AG04449 (cell line): ENCODE measurements at regions not wholly inside any gene's neighbourhood (a gene's known extent, or its start where the extent isn't known, plus 50 kb on each side); places are given as distances from the start of the nearest gene placed in this dataset.

Source experiments
- CTCF ChIA-PET: fragments of 350-600 bp; formaldehyde crosslinking; extraction: SDS; loops from one replicate; lab custom pipeline; 2021; ENCODE audit warnings: antibody characterized with exemption; lab: Yijun Ruan, JAX
- POLR2A ChIA-PET: fragments of 400-600, 350-600 bp; formaldehyde crosslinking; extraction: SDS; loops from one replicate; lab custom pipeline; 2020; ENCODE audit warnings: antibody characterized with exemption, inconsistent platforms; lab: Yijun Ruan, JAX
- DNase-seq: peaks from one replicate; pipeline ENCODE4 v3.0.0-alpha.2; 2010; ENCODE audit warnings: low read depth, low spot score
- H3K4me3 ChIP-seq: 2 replicates; pipeline ENCODE4 v1.5.1; 2011; ENCODE audit warnings: low read depth, mild to moderate bottlenecking, control low read depth, low read length
- TF ChIP-seq, protein P1 (sequence below): IDR thresholded peaks from one replicate; pipeline ENCODE4 v1.5.1; 2011; ENCODE audit warnings: mild to moderate bottlenecking, moderate library complexity, low read length, control low read depth, inconsistent platforms; ENCODE audit not compliant: insufficient read depth; ENCODE audit errors: missing control alignments

DNA sequence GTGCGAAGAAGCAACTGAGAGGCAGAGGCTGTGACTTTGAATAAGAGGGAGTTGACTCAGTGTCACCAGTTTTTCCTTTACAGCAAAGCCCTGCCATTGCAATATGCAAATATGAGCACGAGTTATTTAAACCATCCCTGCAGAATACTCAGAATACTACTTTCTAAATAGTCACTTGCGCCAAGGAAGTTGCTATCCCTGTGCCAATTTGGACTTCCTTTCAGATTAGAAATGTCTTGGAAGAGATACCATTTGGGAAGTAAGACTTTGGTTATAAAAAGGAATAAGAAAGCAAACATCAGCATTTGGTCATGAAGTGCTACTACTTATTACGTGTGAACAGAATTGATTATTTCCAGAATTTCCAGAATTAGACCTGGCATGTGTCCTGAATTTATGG, 151.8 kb upstream of the MYT1L start:
- TF ChIP-seq, protein P1, sequence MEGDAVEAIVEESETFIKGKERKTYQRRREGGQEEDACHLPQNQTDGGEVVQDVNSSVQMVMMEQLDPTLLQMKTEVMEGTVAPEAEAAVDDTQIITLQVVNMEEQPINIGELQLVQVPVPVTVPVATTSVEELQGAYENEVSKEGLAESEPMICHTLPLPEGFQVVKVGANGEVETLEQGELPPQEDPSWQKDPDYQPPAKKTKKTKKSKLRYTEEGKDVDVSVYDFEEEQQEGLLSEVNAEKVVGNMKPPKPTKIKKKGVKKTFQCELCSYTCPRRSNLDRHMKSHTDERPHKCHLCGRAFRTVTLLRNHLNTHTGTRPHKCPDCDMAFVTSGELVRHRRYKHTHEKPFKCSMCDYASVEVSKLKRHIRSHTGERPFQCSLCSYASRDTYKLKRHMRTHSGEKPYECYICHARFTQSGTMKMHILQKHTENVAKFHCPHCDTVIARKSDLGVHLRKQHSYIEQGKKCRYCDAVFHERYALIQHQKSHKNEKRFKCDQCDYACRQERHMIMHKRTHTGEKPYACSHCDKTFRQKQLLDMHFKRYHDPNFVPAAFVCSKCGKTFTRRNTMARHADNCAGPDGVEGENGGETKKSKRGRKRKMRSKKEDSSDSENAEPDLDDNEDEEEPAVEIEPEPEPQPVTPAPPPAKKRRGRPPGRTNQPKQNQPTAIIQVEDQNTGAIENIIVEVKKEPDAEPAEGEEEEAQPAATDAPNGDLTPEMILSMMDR = no peak
- H3K4me3 ChIP-seq = no peak overlapping the region
- ChIA-PET POLR2A (no interaction called here), CTCF (no interaction called here)
- no peak for DNase-seq

DNA sequence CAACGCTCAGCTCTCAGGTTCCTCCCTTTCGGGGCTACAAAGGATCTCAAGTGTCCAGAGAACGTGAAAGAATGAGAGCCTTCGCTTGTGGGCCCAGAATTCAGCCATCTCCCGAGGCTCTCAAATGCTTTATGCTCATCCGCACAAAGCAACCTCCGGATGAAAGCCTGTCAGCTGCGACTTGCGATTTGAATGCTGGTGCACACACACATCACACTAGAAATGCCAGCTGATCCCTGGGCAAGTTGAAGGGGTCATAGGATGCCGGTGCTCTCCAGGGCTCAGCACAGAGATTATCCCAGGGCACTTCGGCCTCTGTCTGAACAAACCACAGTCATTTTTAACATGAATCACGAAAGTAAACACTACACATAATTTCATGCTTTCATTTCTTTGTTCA, 141.8 kb upstream of the MYT1L start:
- POLR2A ChIA-PET = no interaction called here
- H3K4me3 ChIP-seq = no peak overlapping the region
- TF ChIP-seq, protein P1 = no peak
- CTCF ChIA-PET = no interaction called here
- no peak for DNase-seq

DNA sequence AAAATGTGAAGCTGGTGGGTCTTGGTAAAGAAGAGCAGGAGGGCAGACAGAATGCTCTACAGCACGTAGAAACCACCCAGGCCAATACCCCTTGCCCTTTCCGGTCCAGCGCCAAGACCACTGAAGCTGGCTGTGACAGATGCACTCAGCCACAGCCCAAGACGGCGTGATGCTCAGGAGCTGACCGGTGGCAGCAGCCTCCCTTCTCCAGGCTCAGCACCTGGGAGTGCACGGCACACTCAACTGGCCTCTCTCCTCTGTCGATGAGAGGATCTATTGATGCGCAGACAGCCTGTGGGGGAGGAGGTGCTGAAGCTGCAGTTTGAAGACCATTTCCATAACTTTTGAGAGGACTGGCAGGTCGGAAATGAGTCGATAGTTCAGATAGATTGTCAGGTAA, 141.0 kb upstream of the MYT1L start:
- no peak for DNase-seq
- ChIA-PET POLR2A (no interaction called here), CTCF (no interaction called here)
- H3K4me3 ChIP-seq = no peak overlapping the region
- TF ChIP-seq, protein P1 = no peak

DNA sequence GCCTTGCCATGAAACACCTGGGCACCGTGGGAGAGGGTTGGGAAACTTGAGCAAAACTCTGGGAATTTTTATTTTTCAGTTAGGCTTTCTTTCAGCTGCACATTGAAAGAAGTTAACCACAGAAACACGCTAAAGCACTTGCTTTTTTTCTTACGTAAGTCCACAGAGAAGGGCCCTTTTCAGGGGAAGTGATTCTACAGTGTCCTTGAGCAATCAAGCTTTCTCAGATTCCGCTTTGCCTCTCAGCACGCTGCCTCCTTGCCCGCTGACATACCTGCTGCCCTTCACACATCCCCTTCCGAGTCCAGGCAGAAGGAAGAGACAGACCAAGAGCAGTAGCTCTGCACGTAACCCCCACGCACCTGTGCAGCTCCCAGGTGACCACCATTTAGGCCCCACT, 135.5 kb upstream of the MYT1L start:
- H3K4me3 ChIP-seq = no peak overlapping the region
- CTCF ChIA-PET = no interaction called here
- DNase-seq = no peak
- POLR2A ChIA-PET = no interaction called here
- TF ChIP-seq, protein P1 = no peak

DNA sequence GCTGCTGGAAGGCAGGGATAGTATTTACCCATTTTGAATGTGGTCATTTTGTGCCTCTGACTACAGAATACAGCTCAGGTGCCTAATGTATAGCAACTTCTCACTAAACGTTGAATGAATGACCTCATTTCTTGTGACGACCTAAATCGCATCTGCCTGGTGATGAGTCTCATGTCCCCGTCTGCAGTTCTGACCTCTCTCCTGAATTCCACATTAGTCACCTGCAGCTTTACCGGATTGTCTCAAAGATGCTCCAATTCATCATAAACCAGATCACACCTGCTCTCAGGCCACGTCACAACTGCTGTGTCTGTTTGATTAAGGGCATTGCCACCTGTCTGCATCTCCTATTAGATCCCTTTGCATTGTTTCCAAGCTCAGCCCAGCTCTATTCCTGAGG, 133.6 kb upstream of the MYT1L start:
- ChIA-PET POLR2A (no interaction called here), CTCF (no interaction called here)
- no peak overlapping the region for H3K4me3 ChIP-seq
- TF ChIP-seq, protein P1 = no peak
- no peak for DNase-seq

DNA sequence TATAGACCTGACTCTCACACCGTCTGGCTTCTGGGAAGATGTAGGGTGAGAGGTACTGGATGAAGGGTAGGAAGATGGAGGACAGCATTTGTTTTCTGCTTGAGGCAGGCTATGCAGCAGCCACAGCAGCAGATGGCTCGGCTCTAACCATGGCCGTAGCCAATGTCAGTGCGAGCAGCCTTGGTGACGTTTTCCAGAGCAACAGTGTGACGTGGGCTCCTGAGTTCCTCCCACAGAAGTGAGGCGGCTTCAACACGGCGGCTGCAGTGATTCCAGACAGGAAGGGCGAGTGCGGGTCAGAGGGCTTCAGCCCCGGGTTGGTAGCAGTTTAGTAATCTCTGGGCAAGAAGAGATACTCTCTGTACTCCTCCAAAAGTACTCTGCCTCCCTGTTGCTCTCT, 133.0 kb upstream of the MYT1L start:
- CTCF ChIA-PET = no interaction called here
- H3K4me3 ChIP-seq = no peak overlapping the region
- POLR2A ChIA-PET = no interaction called here
- no peak for DNase-seq
- TF ChIP-seq, protein P1 = no peak

DNA sequence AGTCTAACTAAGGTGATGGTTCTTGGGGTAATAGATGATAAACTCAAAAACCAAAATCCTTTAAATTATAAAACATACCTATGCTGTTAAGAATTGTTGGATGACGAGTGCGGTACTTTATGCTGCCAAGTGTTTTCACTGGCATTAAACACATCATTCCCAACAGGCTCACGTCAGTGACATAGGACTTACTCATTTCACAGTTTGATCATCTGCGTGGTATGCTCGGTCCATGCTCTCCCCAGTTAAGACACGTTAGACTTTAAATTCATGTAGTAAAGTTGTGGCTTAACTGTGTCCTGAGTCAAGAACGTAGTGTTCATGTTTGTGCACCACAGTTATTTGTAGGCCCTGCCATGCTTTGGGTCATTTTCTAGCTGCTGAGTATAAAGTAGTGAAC, 125.6 kb upstream of the MYT1L start:
- POLR2A ChIA-PET = no interaction called here

More for the DNA sequence above, 125.6 kb upstream of the MYT1L start:
- TF ChIP-seq, protein P1 = no peak
- DNase-seq = peak; percentile 65
- no peak overlapping the region for H3K4me3 ChIP-seq
- CTCF ChIA-PET = no interaction called here
